ENCODE measurements at regions not wholly inside any gene's neighbourhood (a gene's known extent, or its start where the extent isn't known, plus 50 kb on each side); places are given as distances from the start of the nearest gene placed in this dataset.
"Not testable (repeated sequence)": the region's sequence is repeated elsewhere in the genome, so short reads cannot be mapped to it uniquely, and the experiment has no call there.

- DNase-seq (ENCODE audit: low read depth), result peak; percentile 85
- H3K4me3 ChIP-seq (ENCODE audit: control insufficient read depth, low read depth, low read length), result no peak overlapping the region
- TF ChIP-seq CTCF (conservative IDR thresholded peaks at IDR 0.05; ENCODE audit: control insufficient read depth, insufficient read depth, low read depth, low read length), result no peak
Observed at GRCh38 chr9:29078063-29078666, 1504.9 kb upstream of the C9orf72 start.

GRCh38 chr9:29100762-29101161 is 1527.5 kb upstream of the C9orf72 start:
- TF ChIP-seq CTCF (conservative IDR thresholded peaks at IDR 0.05; ENCODE audit: control insufficient read depth, insufficient read depth, low read depth, low read length), result no peak
- no peak overlapping the region for H3K4me3 ChIP-seq (ENCODE audit: control insufficient read depth, low read depth, low read length)
- no peak for DNase-seq (ENCODE audit: low read depth)

GRCh38 chr9:29104166-29104565 is 1530.9 kb upstream of the C9orf72 start:
- not testable (repeated sequence) for DNase-seq (ENCODE audit: low read depth); H3K4me3 ChIP-seq (ENCODE audit: control insufficient read depth, low read depth, low read length)

- no peak for DNase-seq (ENCODE audit: low read depth)
- TF ChIP-seq CTCF (conservative IDR thresholded peaks at IDR 0.05; ENCODE audit: control insufficient read depth, insufficient read depth, low read depth, low read length), result no peak
- no peak overlapping the region for H3K4me3 ChIP-seq (ENCODE audit: control insufficient read depth, low read depth, low read length)
Observed at GRCh38 chr9:29118555-29118954, 1545.3 kb upstream of the C9orf72 start.

GRCh38 chr9:29126783-29127182 is 1553.5 kb upstream of the C9orf72 start:
- TF ChIP-seq CTCF (conservative IDR thresholded peaks at IDR 0.05; ENCODE audit: control insufficient read depth, insufficient read depth, low read depth, low read length), result no peak
- DNase-seq (ENCODE audit: low read depth), result no peak
- no peak overlapping the region for H3K4me3 ChIP-seq (ENCODE audit: control insufficient read depth, low read depth, low read length)

GRCh38 chr9:29129763-29130162 is 1556.5 kb upstream of the C9orf72 start:
- TF ChIP-seq CTCF (conservative IDR thresholded peaks at IDR 0.05; ENCODE audit: control insufficient read depth, insufficient read depth, low read depth, low read length), result no peak
- peak; percentile 5 for DNase-seq (ENCODE audit: low read depth)
- H3K4me3 ChIP-seq (ENCODE audit: control insufficient read depth, low read depth, low read length), result no peak overlapping the region

GRCh38 chr9:29144476-29144875 is 1571.2 kb upstream of the C9orf72 start:
- no peak for DNase-seq (ENCODE audit: low read depth)
- no peak for TF ChIP-seq CTCF (conservative IDR thresholded peaks at IDR 0.05; ENCODE audit: control insufficient read depth, insufficient read depth, low read depth, low read length)
- no peak overlapping the region for H3K4me3 ChIP-seq (ENCODE audit: control insufficient read depth, low read depth, low read length)
